Loucy (cell line): ENCODE measurements at regions not wholly inside any gene's neighbourhood (a gene's known extent, or its start where the extent isn't known, plus 50 kb on each side); places are given as distances from the start of the nearest gene placed in this dataset.
"Not testable (repeated sequence)": the region's sequence is repeated elsewhere in the genome, so short reads cannot be mapped to it uniquely, and the experiment has no call there.

Experiments used
- H2AFZ ChIP-seq: fragments of 200-600 bp; sonication (generic); 2 replicates; pipeline ENCODE4 v1.6.0; 2016; ENCODE audit warnings: antibody characterized with exemption, mild to moderate bottlenecking, low read length, moderate library complexity
- H3F3A ChIP-seq: fragments of 200-600 bp; 2 replicates; pipeline ENCODE4 v1.6.0; 2016; ENCODE audit warnings: antibody characterized with exemption, low read depth, mild to moderate bottlenecking
- H3K27me3 ChIP-seq: fragments of 200-600 bp; sonication (generic); 2 replicates; pipeline ENCODE4 v1.6.1; 2014; ENCODE audit warnings: low read length, mild to moderate bottlenecking; ENCODE audit not compliant: insufficient read depth, poor library complexity, severe bottlenecking
- H3K36me3 ChIP-seq: fragments of 200-600 bp; sonication (generic); 2 replicates; pipeline ENCODE4 v1.6.1; 2016; ENCODE audit warnings: low read length; ENCODE audit not compliant: insufficient read depth
- H3K4me1 ChIP-seq: fragments of 200-600 bp; sonication (generic); 2 replicates; pipeline ENCODE4 v1.5.1; 2014; ENCODE audit warnings: low read length, mild to moderate bottlenecking; ENCODE audit not compliant: insufficient read depth, poor library complexity, severe bottlenecking
- H3K4me2 ChIP-seq: fragments of 200-600 bp; sonication (generic); 2 replicates; pipeline ENCODE4 v1.6.0; 2014; ENCODE audit warnings: antibody characterized with exemption, low read length, low read depth, mild to moderate bottlenecking; ENCODE audit not compliant: poor library complexity, severe bottlenecking
- H3K4me3 ChIP-seq: fragments of 200-600 bp; sonication (generic); 2 replicates; pipeline ENCODE4 v1.5.1; 2014; ENCODE audit warnings: low read length, mild to moderate bottlenecking, mixed read lengths; ENCODE audit not compliant: poor library complexity, severe bottlenecking
- H3K79me2 ChIP-seq: fragments of 200-600 bp; sonication (generic); 2 replicates; pipeline ENCODE4 v1.6.1; 2014; ENCODE audit warnings: low read length; ENCODE audit not compliant: insufficient read depth
- H3K9ac ChIP-seq: fragments of 200-600 bp; sonication (generic); 2 replicates; pipeline ENCODE4 v1.6.0; 2014; ENCODE audit warnings: mild to moderate bottlenecking, low read depth, low read length, moderate library complexity; ENCODE audit not compliant: poor library complexity, severe bottlenecking
- H3K9me2 ChIP-seq: fragments of 200-600 bp; sonication (generic); replicated peaks from 2 replicates; pipeline ENCODE4 v1.6.1; 2016; ENCODE audit warnings: low read depth, low read length, mixed read lengths
- H3K9me3 ChIP-seq: fragments of 200-600 bp; sonication (generic); 2 replicates; pipeline ENCODE4 v1.6.1; 2014; ENCODE audit warnings: mild to moderate bottlenecking, antibody characterized with exemption, low read length, low read depth; ENCODE audit not compliant: insufficient read depth
- H4K20me1 ChIP-seq: fragments of 200-600 bp; sonication (generic); 2 replicates; pipeline ENCODE4 v1.6.0; 2014; ENCODE audit warnings: antibody characterized with exemption, low read length, mild to moderate bottlenecking; ENCODE audit not compliant: insufficient read depth, poor library complexity, severe bottlenecking
- EZH2phosphoT487 ChIP-seq: fragments of 200-600 bp; IDR thresholded peaks from 2 replicates; pipeline ENCODE4 v1.6.1; 2018; ENCODE audit warnings: antibody characterized with exemption, mild to moderate bottlenecking, moderate library complexity, borderline replicate concordance
- TF ChIP-seq, protein P1 (sequence below): fragments of 200-600 bp; sonication (generic); conservative IDR thresholded peaks from 2 replicates; pipeline ENCODE4 v1.5.1; 2014; ENCODE audit warnings: mild to moderate bottlenecking, antibody characterized with exemption, low read length

DNA sequence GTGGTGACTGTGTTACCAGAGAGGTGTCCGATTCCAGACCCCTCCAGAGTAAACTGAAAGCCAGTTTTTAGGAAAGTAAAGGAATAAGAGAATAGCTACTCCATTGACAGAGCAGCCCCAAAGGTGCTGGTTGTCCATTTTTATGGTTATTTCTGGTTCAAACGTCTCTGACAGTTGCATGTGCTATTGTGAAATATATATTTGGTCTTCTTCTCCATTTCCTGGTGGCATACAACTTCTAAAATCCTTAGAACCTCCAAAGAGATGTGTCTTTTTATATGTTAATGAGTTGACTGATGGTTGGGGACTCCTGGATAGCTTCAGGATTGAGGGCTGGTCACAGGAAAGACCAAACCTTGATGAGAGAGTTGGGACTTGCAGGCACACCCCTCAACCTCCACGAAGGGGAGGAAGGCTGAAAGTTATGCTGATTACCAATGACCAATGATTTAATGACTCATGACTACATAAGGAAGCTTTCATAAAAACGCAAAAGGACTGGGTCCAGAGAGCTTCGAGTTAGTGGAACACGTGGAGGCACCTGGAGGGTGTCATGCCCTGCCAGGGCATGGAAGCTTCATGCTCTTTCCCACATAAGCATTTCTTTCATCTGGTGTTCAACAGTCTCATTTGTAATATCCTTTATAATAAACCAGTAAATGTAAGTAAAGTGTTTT, 100.7 kb downstream of the SLC16A1 start:
- H3K27me3 ChIP-seq, result no peaks in the 10 kb centered on the region
- no peaks in the 10 kb centered on the region for H3K9me3 ChIP-seq
- H3F3A ChIP-seq, result no peaks in the 10 kb centered on the region
- H3K9ac ChIP-seq, result no peak overlapping the region
- H3K4me1 ChIP-seq, result no peaks in the 10 kb centered on the region
- H3K79me2 ChIP-seq, result no peaks in the 10 kb centered on the region
- H4K20me1 ChIP-seq, result no peaks in the 10 kb centered on the region
- no peaks in the 10 kb centered on the region for H3K9me2 ChIP-seq
- H3K4me3 ChIP-seq, result no peak overlapping the region
- no peaks in the 10 kb centered on the region for H3K36me3 ChIP-seq
- TF ChIP-seq EZH2phosphoT487, result no peak
- TF ChIP-seq, protein P1, sequence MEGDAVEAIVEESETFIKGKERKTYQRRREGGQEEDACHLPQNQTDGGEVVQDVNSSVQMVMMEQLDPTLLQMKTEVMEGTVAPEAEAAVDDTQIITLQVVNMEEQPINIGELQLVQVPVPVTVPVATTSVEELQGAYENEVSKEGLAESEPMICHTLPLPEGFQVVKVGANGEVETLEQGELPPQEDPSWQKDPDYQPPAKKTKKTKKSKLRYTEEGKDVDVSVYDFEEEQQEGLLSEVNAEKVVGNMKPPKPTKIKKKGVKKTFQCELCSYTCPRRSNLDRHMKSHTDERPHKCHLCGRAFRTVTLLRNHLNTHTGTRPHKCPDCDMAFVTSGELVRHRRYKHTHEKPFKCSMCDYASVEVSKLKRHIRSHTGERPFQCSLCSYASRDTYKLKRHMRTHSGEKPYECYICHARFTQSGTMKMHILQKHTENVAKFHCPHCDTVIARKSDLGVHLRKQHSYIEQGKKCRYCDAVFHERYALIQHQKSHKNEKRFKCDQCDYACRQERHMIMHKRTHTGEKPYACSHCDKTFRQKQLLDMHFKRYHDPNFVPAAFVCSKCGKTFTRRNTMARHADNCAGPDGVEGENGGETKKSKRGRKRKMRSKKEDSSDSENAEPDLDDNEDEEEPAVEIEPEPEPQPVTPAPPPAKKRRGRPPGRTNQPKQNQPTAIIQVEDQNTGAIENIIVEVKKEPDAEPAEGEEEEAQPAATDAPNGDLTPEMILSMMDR, result no peak
- no peak overlapping the region for H2AFZ ChIP-seq
- H3K4me2 ChIP-seq, result no peak overlapping the region

- H3K4me3 ChIP-seq, H3K9ac ChIP-seq: not testable (repeated sequence)
Measured at GRCh38 chr1:112854368-112854984, 101.5 kb downstream of the SLC16A1 start.

GRCh38 chr1:112853915-112854314, 102.1 kb downstream of the SLC16A1 start:
- H3K9ac ChIP-seq, H3K36me3 ChIP-seq, H3K27me3 ChIP-seq, H3K9me2 ChIP-seq, H3K4me2 ChIP-seq, H3F3A ChIP-seq, H2AFZ ChIP-seq, H4K20me1 ChIP-seq, H3K9me3 ChIP-seq, H3K4me1 ChIP-seq, H3K4me3 ChIP-seq, H3K79me2 ChIP-seq: not testable (repeated sequence)

More at GRCh38 chr1:112854368-112854984, 101.5 kb downstream of the SLC16A1 start:
- not testable (repeated sequence) for H3K27me3 ChIP-seq, H3K9me3 ChIP-seq, H3F3A ChIP-seq, H2AFZ ChIP-seq, H3K4me1 ChIP-seq, H3K79me2 ChIP-seq, H3K9me2 ChIP-seq, H3K4me2 ChIP-seq, H3K36me3 ChIP-seq, H4K20me1 ChIP-seq

- no peak overlapping the region for H3K4me3 ChIP-seq
- no peak overlapping the region for H3K4me2 ChIP-seq
- H3F3A ChIP-seq, result no peaks in the 10 kb centered on the region
- no peak overlapping the region for H3K9ac ChIP-seq
- no peaks in the 10 kb centered on the region for H3K36me3 ChIP-seq
- H3K9me2 ChIP-seq, result no peaks in the 10 kb centered on the region
- TF ChIP-seq EZH2phosphoT487, result no peak
- TF ChIP-seq, protein P1, result no peak
- H3K9me3 ChIP-seq, result no peaks in the 10 kb centered on the region
- no peaks in the 10 kb centered on the region for H3K27me3 ChIP-seq
- no peak overlapping the region for H2AFZ ChIP-seq
- no peaks in the 10 kb centered on the region for H3K79me2 ChIP-seq
- H4K20me1 ChIP-seq, result no peaks in the 10 kb centered on the region
- no peaks in the 10 kb centered on the region for H3K4me1 ChIP-seq
Measured at GRCh38 chr1:112852934-112853333, 103.1 kb downstream of the SLC16A1 start.
